NB4 (cell line): ENCODE measurements at regions not wholly inside any gene's neighbourhood (a gene's known extent, or its start where the extent isn't known, plus 50 kb on each side); places are given as distances from the start of the nearest gene placed in this dataset.

Experiments
- DNase-seq: peaks from one replicate; pipeline ENCODE4 v3.0.0; 2010; ENCODE audit warnings: low read depth
- H3K4me3 ChIP-seq: one replicate; pipeline ENCODE4 v1.5.1; 2011; ENCODE audit warnings: mild to moderate bottlenecking, low read depth, low read length, moderate library complexity
- MAX ChIP-seq: IDR thresholded peaks from 2 replicates; pipeline ENCODE4 v1.6.1; 2011; ENCODE audit warnings: low read depth, low read length
- MYC ChIP-seq: IDR thresholded peaks from 2 replicates; pipeline ENCODE4 v1.6.1; 2011; ENCODE audit warnings: low read depth, low read length
- POLR2A ChIP-seq: IDR thresholded peaks from 2 replicates; pipeline ENCODE4 v1.6.1; 2011; ENCODE audit warnings: mild to moderate bottlenecking; ENCODE audit not compliant: insufficient read length; ENCODE audit errors: extremely low read depth
- TF ChIP-seq, protein P1 (sequence below): IDR thresholded peaks from one replicate; pipeline ENCODE4 v1.5.1; 2012; ENCODE audit warnings: low read depth, low read length

GRCh38 chr10:123549761-123550454 is 116.2 kb upstream of the GPR26 start:
- TF ChIP-seq MAX (no peak), MYC (no peak), POLR2A (no peak)
- TF ChIP-seq, protein P1, sequence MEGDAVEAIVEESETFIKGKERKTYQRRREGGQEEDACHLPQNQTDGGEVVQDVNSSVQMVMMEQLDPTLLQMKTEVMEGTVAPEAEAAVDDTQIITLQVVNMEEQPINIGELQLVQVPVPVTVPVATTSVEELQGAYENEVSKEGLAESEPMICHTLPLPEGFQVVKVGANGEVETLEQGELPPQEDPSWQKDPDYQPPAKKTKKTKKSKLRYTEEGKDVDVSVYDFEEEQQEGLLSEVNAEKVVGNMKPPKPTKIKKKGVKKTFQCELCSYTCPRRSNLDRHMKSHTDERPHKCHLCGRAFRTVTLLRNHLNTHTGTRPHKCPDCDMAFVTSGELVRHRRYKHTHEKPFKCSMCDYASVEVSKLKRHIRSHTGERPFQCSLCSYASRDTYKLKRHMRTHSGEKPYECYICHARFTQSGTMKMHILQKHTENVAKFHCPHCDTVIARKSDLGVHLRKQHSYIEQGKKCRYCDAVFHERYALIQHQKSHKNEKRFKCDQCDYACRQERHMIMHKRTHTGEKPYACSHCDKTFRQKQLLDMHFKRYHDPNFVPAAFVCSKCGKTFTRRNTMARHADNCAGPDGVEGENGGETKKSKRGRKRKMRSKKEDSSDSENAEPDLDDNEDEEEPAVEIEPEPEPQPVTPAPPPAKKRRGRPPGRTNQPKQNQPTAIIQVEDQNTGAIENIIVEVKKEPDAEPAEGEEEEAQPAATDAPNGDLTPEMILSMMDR, result no peak
- no peak for DNase-seq
- H3K4me3 ChIP-seq, result no peak overlapping the region

DNA sequence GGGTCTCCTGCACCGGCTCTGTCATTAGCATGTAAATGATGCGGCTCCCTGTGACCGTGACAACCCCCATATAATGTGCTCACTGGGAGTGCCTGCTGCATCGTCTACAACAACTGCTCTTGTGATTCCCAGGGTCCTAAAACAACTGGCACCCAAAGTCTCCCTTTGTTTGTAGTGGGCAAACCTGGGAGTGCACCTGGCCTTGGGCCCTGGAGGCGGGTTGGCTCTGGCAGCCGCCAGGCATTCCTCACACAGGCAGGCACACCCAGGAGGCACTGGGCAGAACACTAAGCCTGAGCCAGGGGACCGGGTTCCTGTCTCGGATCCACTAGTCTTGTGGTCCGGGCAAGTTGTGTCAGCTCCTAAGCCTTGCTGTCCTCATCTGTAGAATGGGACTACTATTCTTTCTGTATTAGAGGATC is 115.5 kb upstream of the GPR26 start:
- TF ChIP-seq, protein P1, result no peak
- TF ChIP-seq POLR2A, result no peak
- no peak for TF ChIP-seq MAX
- TF ChIP-seq MYC, result no peak
- no peak overlapping the region for H3K4me3 ChIP-seq
- no peak for DNase-seq

GRCh38 chr10:123551259-123551658 is 114.9 kb upstream of the GPR26 start:
- no peak for DNase-seq
- TF ChIP-seq, protein P1, result no peak
- TF ChIP-seq MYC, result no peak
- TF ChIP-seq MAX, result no peak
- no peak for TF ChIP-seq POLR2A
- no peak overlapping the region for H3K4me3 ChIP-seq

DNA sequence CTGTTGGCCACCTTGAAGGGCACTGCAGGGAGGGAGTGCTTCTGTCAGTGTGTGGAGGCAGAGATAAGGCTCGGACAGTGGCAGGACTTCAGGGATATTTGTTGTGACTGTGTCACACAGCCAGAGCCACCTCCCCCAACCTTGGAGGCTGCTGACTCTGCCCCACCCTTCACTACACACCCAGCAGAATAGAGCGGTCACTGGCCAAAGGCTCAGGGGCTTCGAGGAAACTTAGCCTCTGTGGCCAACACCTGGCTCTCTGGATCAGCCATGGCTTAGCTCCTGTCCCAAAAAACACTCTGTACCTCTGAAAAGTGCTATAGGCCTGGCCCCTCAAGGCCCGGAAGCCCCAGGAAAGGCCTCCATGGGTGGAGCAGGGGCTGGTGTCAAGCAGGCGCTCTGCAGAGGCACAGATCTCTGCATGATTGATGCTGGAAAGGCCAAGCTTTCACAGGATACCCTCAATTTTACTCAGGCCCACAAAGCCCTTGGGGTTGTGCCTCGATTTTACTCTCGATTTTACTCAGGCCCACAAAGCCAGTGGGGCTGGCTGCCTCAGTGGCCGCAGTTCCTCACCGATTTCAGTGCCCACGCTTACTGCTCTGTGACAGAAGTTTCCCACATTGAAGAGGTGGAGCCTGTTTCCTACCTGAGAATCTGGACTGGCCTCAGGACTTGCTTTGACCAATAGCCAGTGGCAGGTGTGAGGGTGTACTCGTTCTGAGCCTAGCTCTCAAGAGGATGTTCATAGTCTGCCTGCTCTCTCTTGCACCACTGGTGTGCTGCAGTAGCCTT is 113.2 kb upstream of the GPR26 start:
- TF ChIP-seq POLR2A (no peak), MYC (no peak), MAX (no peak)
- TF ChIP-seq, protein P1, result no peak
- DNase-seq, result no peak

DNA sequence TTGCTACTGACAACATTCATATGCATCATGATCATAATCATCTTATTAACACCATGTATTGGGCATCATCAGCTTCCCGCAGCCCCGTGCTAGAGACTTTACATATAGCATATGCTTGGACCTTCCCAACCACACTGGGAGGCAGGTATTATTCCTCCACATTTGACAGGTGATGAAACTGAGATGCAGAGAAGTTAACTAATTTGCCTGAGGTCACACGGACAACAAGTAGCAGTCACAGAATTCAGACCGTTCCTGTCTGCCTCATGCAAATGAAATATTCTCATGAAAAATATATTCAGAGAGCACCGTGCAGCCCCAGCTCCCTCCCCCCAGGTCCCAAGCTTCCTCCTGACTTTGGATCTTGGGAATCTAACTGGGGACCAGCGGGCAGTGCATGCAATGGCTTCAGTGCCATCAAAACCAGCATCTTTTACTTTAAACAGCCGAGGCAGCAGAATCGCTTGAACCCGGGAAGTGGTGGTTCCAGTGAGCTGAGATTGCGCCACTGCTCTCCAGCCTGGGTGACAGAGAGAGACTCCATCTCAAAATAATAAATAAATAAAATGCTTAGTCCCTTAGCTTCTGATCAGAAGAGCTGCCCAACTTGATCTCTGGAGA is 112.2 kb upstream of the GPR26 start:
- H3K4me3 ChIP-seq, result no peak overlapping the region
- DNase-seq, result no peak
- TF ChIP-seq MAX (no peak), MYC (no peak), POLR2A (no peak)
- TF ChIP-seq, protein P1, result no peak

More for the DNA sequence above, 113.2 kb upstream of the GPR26 start:
- no peak overlapping the region for H3K4me3 ChIP-seq
